Kidney (tissue), 13 donors: ENCODE measurements at regions not wholly inside any gene's neighbourhood (a gene's known extent, or its start where the extent isn't known, plus 50 kb on each side); places are given as distances from the start of the nearest gene placed in this dataset.

Experiments
- DNase-seq, 5 donors: peaks; one replicate each; pipeline ENCODE4 v3.0.0-alpha.2; 2013 to 2020
- FAIRE-seq: peaks from 2 replicates; lab custom pipeline; 2012; peaks lifted over from hg19 to GRCh38; lab: Jason Lieb, UNC
- H3K27ac ChIP-seq, 2 donors: one replicate each; pipeline ENCODE4 v1.7.0; 2013; ENCODE audit warnings: low read depth in 2 of 2, low read length in 2 of 2, inconsistent platforms in 1 of 2
- H3K27me3 ChIP-seq: one replicate; pipeline ENCODE4 v1.7.1; 2013; ENCODE audit warnings: low read length, inconsistent platforms; ENCODE audit not compliant: control insufficient read depth, insufficient read depth
- H3K36me3 ChIP-seq, 3 donors: one replicate each; pipeline versions ENCODE4 v1.7.0 to v1.7.1; 2013; ENCODE audit warnings: low read length in 3 of 3, control low read depth in 1 of 3, inconsistent platforms in 1 of 3; ENCODE audit not compliant: insufficient read depth in 3 of 3, control insufficient read depth in 2 of 3
- H3K4me1 ChIP-seq, 3 donors: one replicate each; pipeline versions ENCODE4 v1.7.0 to v1.7.1; 2013; ENCODE audit warnings: low read length in 3 of 3, inconsistent platforms in 1 of 3, low read depth in 1 of 3; ENCODE audit not compliant: control insufficient read depth in 2 of 3, insufficient read depth in 2 of 3
- H3K4me3 ChIP-seq, 3 donors: one replicate each; pipeline versions ENCODE4 v1.7.0 to v1.8.1; 2013; ENCODE audit warnings: low read length in 3 of 3, control low read depth in 1 of 3, inconsistent platforms in 1 of 3
- H3K9ac ChIP-seq, 3 donors: one replicate each; pipeline versions ENCODE4 v1.7.0 to v1.7.1; 2013; ENCODE audit warnings: low read length in 3 of 3, control low read depth in 1 of 3, inconsistent platforms in 1 of 3
- H3K9me3 ChIP-seq, 3 donors: one replicate each; pipeline versions ENCODE4 v1.7.0 to v1.7.1; 2013; ENCODE audit warnings: low read length in 3 of 3, control low read depth in 1 of 3, inconsistent platforms in 1 of 3; ENCODE audit not compliant: control insufficient read depth in 2 of 3, insufficient read depth in 1 of 3
- CTCF ChIP-seq: IDR thresholded peaks from 3 replicates; pipeline ENCODE4 v1.5.1; 2012; ENCODE audit warnings: mild to moderate bottlenecking, moderate library complexity, borderline replicate concordance; ENCODE audit not compliant: insufficient read depth; ENCODE audit errors: extremely low read depth
- intact Hi-C: fragments of 100-400 bp; cut with DNase I; formaldehyde crosslinking; loops from one replicate; pipeline ENCODE4 v1.11.1; 2022
- donor health status: control.
- donor health status: control.
- donor health status: control.
- donor health status: control.
- donor health status: control.
- donor health status: DM: yes; HTN: yes; CAD: no.
- donor health status: Normal renal cell carcinoma (clear cell type).

- no peak for TF ChIP-seq CTCF
- Histone ChIP-seq H3K9ac (no peak overlapping the region), H3K4me1 (no peaks in the 10 kb centered on the region), H3K36me3 (no peaks in the 10 kb centered on the region), H3K4me3 (no peak overlapping the region), H3K9me3 (peaks cover 0 to 2% (median 0%) of the 10 kb centered on the region in 3 donors), H3K27me3 (no peaks in the 10 kb centered on the region), H3K27ac (no peak overlapping the region)
- intact Hi-C loops: no loop called here
- no peak for FAIRE-seq
- DNase-seq: peak in 2 of 5 donors; percentile 1 to 16
Measured at GRCh38 chr7:54141576-54141975, 400.6 kb upstream of the VSTM2A start.

- H3K36me3 ChIP-seq: no peaks in the 10 kb centered on the region
- DNase-seq: no peak
- no peak overlapping the region for H3K9ac ChIP-seq
- no peaks in the 10 kb centered on the region for H3K27me3 ChIP-seq
- no peak for TF ChIP-seq CTCF
- H3K4me1 ChIP-seq: no peaks in the 10 kb centered on the region
- FAIRE-seq: no peak
- intact Hi-C loops: no loop called here
- no peak overlapping the region for H3K4me3 ChIP-seq
- no peak overlapping the region for H3K27ac ChIP-seq
- no peaks in the 10 kb centered on the region for H3K9me3 ChIP-seq
Measured at GRCh38 chr7:54145716-54146115, 396.5 kb upstream of the VSTM2A start.

DNA sequence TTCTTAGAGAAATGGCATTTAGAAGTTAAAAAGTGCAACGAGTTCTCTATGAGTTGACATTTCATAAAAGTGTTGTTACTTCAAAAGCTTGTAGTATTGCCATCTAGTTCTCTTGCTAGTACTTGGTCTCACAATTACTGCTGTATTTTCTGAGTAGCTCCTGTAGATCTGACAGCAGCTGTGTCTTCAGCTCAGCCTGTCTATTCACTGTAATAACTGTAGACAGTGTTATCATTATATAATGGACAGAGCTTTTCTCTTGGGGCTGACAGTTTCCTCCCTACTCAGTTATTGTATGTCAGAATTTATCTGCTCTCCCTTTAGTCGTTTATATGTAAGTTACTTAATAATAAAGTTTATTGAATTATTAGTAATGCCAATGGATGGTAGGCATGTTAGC is 388.7 kb upstream of the VSTM2A start:
- H3K9me3 ChIP-seq: no peaks in the 10 kb centered on the region
- H3K27ac ChIP-seq: no peak overlapping the region
- DNase-seq: no peak
- no peaks in the 10 kb centered on the region for H3K36me3 ChIP-seq
- H3K27me3 ChIP-seq: no peaks in the 10 kb centered on the region
- no peak overlapping the region for H3K9ac ChIP-seq
- intact Hi-C loops: no loop called here
- no peaks in the 10 kb centered on the region for H3K4me1 ChIP-seq
- no peak overlapping the region for H3K4me3 ChIP-seq
- no peak for TF ChIP-seq CTCF
- no peak for FAIRE-seq

- FAIRE-seq: no peak
- no peaks in the 10 kb centered on the region for H3K36me3 ChIP-seq
- TF ChIP-seq CTCF: no peak
- H3K9ac ChIP-seq: no peak overlapping the region
- no peak overlapping the region for H3K27ac ChIP-seq
- H3K4me3 ChIP-seq: no peak overlapping the region
- no peak for DNase-seq
- H3K27me3 ChIP-seq: no peaks in the 10 kb centered on the region
- no peaks in the 10 kb centered on the region for H3K4me1 ChIP-seq
- intact Hi-C loops: no loop called here
- H3K9me3 ChIP-seq: peaks cover 0 to 3% (median 0%) of the 10 kb centered on the region in 3 donors
Measured at GRCh38 chr7:54159088-54159487, 383.1 kb upstream of the VSTM2A start.
